Peyer's patch (tissue), 4 donors: ENCODE measurements at regions not wholly inside any gene's neighbourhood (a gene's known extent, or its start where the extent isn't known, plus 50 kb on each side); places are given as distances from the start of the nearest gene placed in this dataset.
"Not testable (repeated sequence)": the region's sequence is repeated elsewhere in the genome, so short reads cannot be mapped to it uniquely, and the experiment has no call there.

ENCODE experiments used
- DNase-seq, 3 donors: peaks; one replicate each; pipeline ENCODE4 v3.0.0-alpha.2; 2017 to 2019
- H3K27ac ChIP-seq, 4 donors: fragments of 200-600 bp; sonication (generic); one replicate each; pipeline ENCODE4 v1.5.1; 2016 to 2019
- H3K27me3 ChIP-seq, 2 donors: fragments of 200-600 bp; sonication (generic); one replicate each; pipeline ENCODE4 v1.5.1; 2019
- H3K36me3 ChIP-seq, 3 donors: fragments of 200-600 bp; sonication (generic); one replicate each; pipeline ENCODE4 v1.5.1; 2016 to 2019
- H3K4me1 ChIP-seq, 4 donors: fragments of 200-600 bp; sonication (generic); one replicate each; pipeline ENCODE4 v1.5.1; 2016 to 2019
- H3K4me3 ChIP-seq, 4 donors: fragments of 200-600 bp; sonication (generic); 1 replicate in 3 of 4; 2 replicates in 1 of 4; pipeline ENCODE4 v1.5.1; 2016 to 2019; ENCODE audit warnings: mild to moderate bottlenecking in 1 of 4
- H3K9me3 ChIP-seq, 4 donors: fragments of 200-600 bp; sonication (generic); one replicate each; pipeline ENCODE4 v1.5.1; 2016 to 2019; ENCODE audit warnings: mild to moderate bottlenecking in 1 of 4
- CTCF ChIP-seq, 6 experiments: fragments of 450-650 bp in 4 of 6; fragments of 200-600 bp in 2 of 6; sonication (generic) in 1 of 6; IDR thresholded peaks; one replicate each; pipeline ENCODE4 v1.5.1; 2017 to 2019; ENCODE audit warnings: antibody characterized with exemption in 6 of 6, mild to moderate bottlenecking in 3 of 6, moderate library complexity in 1 of 6
- POLR2A ChIP-seq, 2 donors: fragments of 450-650 bp; IDR thresholded peaks; one replicate each; pipeline ENCODE4 v1.5.1; 2017; ENCODE audit warnings: antibody characterized with exemption in 2 of 2, mild to moderate bottlenecking in 2 of 2, moderate library complexity in 2 of 2

DNA sequence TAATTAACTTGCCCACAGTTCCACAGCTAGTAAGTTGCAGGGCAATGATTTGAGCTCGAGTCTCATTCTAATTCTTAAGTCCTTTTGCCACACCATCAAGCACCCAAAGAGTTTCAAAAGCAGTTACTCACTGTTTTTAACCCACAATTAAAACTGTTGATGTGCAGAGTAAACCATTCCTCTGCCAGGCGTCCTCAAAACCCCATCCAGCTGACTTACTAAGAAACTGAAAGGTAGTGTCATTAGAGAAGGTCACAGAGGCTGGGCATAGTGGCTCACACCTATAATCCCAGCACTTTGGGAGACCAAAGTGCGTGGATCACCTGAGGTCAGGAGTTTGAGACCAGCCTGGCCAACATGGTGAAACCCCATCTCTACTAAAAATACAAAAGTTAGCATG, 121.7 kb downstream of the CHIC2 start:
- Histone ChIP-seq H3K27ac (no peak overlapping the region), H3K4me1 (no peaks in the 10 kb centered on the region), H3K27me3 (no peaks in the 10 kb centered on the region), H3K4me3 (no peak overlapping the region), H3K9me3 (peaks cover 0 to 6% (median 0%) of the 10 kb centered on the region in 4 donors), H3K36me3 (no peaks in the 10 kb centered on the region)
- TF ChIP-seq POLR2A (IDR thresholded peaks at IDR 0.05) (no peak), CTCF (IDR thresholded peaks at IDR 0.05) (no peak)
- no peak for DNase-seq

- DNase-seq = no peak
- no peak overlapping the region for H3K27ac ChIP-seq
- H3K4me3 ChIP-seq = no peak overlapping the region
- TF ChIP-seq CTCF (IDR thresholded peaks at IDR 0.05) (no peak), POLR2A (IDR thresholded peaks at IDR 0.05) (no peak)
- no peaks in the 10 kb centered on the region for H3K36me3 ChIP-seq
- H3K9me3 ChIP-seq = peaks cover 0 to 6% (median 0%) of the 10 kb centered on the region in 4 donors
- H3K27me3 ChIP-seq = no peaks in the 10 kb centered on the region
- H3K4me1 ChIP-seq = no peaks in the 10 kb centered on the region
Observed at GRCh38 chr4:53941331-53941730, 123.1 kb downstream of the CHIC2 start.

DNA sequence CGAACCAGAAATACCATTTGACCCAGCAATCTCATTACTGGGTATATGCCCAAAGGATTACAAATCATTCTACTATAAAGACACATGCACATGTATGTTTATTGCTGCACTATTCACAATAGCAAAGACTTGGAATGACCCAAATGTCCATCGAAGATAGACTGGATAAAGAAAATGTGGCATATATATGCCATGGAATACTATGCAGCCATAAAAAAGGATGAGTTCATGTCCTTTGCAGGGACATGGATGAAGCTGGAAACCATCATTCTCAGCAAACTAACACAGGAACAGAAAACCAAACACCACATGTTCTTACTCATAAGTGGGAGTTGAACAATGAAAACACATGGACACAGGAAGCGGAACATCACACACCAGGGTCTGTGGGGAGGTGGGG, 124.5 kb downstream of the CHIC2 start:
- H3K4me3 ChIP-seq, H3K36me3 ChIP-seq, H3K27ac ChIP-seq, H3K9me3 ChIP-seq, H3K27me3 ChIP-seq, DNase-seq, H3K4me1 ChIP-seq: not testable (repeated sequence)

GRCh38 chr4:53937918-53938317, 126.5 kb downstream of the CHIC2 start:
- Histone ChIP-seq H3K9me3 (peaks cover 0 to 6% (median 0%) of the 10 kb centered on the region in 4 donors), H3K4me3 (no peak overlapping the region), H3K27ac (no peak overlapping the region), H3K4me1 (no peaks in the 10 kb centered on the region), H3K36me3 (no peaks in the 10 kb centered on the region), H3K27me3 (no peaks in the 10 kb centered on the region)
- DNase-seq = no peak
- TF ChIP-seq CTCF (IDR thresholded peaks at IDR 0.05) (no peak), POLR2A (IDR thresholded peaks at IDR 0.05) (no peak)

GRCh38 chr4:53937327-53937726, 127.1 kb downstream of the CHIC2 start:
- no peaks in the 10 kb centered on the region for H3K4me1 ChIP-seq
- no peak for DNase-seq
- H3K27me3 ChIP-seq = no peaks in the 10 kb centered on the region
- no peak for TF ChIP-seq CTCF (IDR thresholded peaks at IDR 0.05)
- no peak for TF ChIP-seq POLR2A (IDR thresholded peaks at IDR 0.05)
- H3K9me3 ChIP-seq = peaks cover 0 to 6% (median 0%) of the 10 kb centered on the region in 4 donors
- no peak overlapping the region for H3K4me3 ChIP-seq
- no peak overlapping the region for H3K27ac ChIP-seq
- no peaks in the 10 kb centered on the region for H3K36me3 ChIP-seq

- H3K27ac ChIP-seq = no peak overlapping the region
- TF ChIP-seq CTCF (IDR thresholded peaks at IDR 0.05) (no peak), POLR2A (IDR thresholded peaks at IDR 0.05) (no peak)
- H3K36me3 ChIP-seq = no peaks in the 10 kb centered on the region
- no peaks in the 10 kb centered on the region for H3K27me3 ChIP-seq
- H3K4me3 ChIP-seq = no peak overlapping the region
- peaks cover 0 to 6% (median 0%) of the 10 kb centered on the region in 4 donors for H3K9me3 ChIP-seq
- no peak for DNase-seq
- no peaks in the 10 kb centered on the region for H3K4me1 ChIP-seq
Observed at GRCh38 chr4:53935780-53936179, 128.6 kb downstream of the CHIC2 start.
